Activated CD4-positive, alpha-beta T cell treated with anti-CD3 and anti-CD28 coated beads, Interleukin-2, Interleukin-4, amounts not matched to agents 100 ng/mL and 50 ng/mL, durations not matched to agents 16 hours and 8 hours (primary cell): ENCODE measurements at regions not wholly inside any gene's neighbourhood (a gene's known extent, or its start where the extent isn't known, plus 50 kb on each side); places are given as distances from the start of the nearest gene placed in this dataset.

ENCODE experiments used
- DNase-seq: peaks from one replicate; pipeline ENCODE4 v3.0.0-alpha.2; 2020; ENCODE audit warnings: low spot score

DNA sequence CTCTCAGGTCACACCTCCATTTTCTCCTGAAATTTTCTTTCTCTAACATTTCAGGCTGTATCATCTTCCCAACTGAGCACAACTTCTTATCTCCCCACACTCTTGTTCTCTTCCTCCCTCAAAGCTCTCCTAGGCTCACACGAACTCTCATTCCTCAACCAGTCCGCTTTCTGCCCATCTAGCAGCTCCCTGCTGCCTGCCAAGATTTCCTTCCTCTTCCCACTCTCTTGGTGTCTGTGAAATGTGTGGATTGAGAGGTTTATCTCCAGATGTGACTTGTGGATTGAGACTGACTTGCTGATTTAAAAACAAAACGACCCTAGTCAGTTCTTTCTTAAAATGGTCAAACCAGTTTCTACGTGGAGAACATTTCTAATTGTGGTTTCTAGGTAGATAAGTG, 106.3 kb downstream of the MTNR1B start:
- no peak for DNase-seq

DNA sequence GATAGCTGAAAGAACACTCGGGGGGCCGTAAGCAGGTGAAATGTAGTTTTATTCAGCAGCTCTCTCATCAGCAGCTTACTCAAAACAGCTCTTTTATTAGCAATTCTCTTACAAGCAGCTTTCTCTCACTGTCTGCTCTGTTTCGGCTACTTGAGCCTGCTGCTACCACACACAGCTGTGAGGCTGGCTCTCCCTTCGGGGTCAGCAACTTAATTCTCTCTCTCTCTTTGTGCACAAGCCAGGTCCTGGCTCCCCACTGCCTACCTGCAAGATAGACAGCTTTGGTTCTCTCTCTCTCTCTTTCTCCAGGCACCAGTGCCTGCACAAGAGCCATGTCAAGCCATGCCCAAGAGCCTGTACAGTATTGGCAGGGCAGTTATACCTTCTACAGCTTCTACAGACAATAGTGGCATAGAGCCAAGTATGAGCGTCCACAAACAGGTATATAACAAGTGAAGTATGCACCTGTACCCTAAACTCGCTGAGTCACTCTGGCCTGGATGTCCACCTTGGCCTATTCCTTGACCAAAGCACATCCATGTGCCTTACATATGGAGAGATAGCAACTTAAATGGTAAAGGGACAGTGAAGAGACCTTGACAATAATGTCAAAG, 110.8 kb downstream of the MTNR1B start:
- DNase-seq: no peak

DNA sequence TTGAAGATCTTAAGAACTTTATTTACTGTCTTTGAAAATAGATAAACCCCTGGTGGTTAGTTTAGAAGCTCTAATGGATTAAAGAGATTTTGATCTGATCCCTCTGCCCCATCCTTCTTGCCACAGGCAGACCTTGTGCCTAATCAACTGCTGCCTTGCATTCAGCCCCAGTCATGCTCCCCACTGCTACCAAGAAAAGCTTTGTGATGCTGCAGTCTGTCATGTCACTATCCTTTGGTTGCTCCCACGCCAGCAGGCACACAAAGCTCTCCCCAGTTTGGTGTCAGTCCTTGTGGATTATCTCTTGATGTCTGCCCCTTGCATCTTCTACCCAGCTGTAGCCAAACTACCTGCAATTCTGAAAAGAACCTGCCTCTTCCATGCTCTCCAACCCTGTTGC, 112.2 kb downstream of the MTNR1B start:
- no peak for DNase-seq

DNA sequence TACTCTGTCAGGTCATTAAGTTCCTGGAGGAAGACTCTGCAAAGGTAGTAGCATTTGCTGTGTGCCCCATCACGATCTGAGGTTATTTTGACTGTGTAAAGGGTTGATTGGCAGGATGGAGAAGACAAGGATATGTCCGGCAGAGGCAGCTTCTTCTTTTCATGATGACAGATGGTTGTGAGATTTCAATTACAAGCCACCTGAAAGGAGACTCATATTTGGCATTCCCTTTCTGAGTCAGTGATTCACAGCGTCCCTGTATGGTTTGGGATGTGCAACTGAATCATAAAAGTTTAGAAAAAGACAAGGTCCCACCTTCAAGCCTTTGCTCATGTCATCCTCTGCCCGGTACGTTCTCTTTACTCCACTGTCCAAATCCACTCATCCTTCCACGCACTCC, 113.4 kb downstream of the MTNR1B start:
- DNase-seq: peak; percentile 6

DNA sequence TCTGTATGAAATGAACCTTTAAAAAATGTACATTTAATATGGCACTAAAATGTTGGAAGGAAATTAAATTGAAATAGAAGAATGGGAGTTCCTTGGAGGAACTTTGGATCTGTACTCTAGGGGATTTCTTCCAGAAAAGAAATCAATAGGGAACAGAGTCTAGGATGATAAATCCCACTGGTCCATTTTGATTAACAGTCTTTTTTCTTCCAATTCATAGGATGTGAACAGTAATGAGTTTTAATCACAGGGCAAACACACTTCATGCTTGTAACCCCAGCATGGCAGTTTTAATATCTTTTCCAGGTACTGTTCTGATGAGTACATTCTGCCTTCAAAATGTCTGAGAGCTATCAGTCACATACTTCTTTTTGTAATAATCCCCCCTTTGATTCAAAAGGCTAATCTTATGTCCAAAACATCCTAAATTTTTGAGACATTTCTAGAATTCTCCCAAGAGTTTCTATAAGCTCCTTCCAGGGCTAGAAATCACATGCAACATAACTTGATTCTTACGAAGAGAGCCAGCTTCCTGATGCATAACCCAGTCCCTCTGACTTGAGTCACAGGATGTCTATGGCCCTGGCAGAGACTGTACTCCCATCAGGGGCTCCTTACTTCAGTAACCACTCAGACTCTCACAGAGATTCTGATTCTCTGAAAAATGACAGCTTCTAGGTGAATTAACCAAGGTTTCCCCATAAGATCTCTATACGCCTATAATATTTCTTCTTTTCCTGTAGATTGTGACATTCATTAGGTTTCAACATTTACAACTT, 112.9 kb downstream of the SLC36A4 start:
- no peak for DNase-seq

DNA sequence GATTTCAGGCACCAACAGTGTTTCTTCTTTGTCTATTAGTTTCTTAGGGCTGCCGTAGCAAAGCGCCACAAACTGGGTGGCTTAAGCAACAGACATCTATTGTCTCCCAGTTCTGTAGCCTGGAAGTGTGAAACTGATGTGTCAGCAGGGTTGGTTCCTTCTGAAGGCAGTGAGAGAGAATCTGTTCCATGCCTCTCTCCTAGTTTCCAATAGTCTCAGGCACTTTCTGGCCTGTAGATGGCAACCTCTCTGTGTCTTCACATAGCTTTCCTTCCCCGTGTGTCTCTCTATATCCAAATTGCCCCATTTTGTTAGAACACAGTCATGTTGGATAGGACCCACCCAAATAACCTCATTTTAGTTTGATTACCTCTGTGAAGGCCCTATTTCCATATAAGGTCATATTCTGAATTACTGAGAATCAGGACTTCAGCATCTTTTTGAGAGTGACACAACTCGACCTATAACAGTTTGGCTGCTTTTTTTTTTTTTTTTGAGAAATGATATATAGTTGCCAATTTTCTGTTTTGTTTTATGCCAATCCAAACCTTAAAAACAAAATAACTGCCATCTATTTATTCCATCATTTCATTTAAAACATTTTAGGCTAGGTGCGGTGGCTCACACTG, 108.2 kb downstream of the SLC36A4 start:
- peak; percentile 16 for DNase-seq
